GM23338 (cell line): ENCODE measurements at regions not wholly inside any gene's neighbourhood (a gene's known extent, or its start where the extent isn't known, plus 50 kb on each side); places are given as distances from the start of the nearest gene placed in this dataset.

ENCODE experiments used
- ATAC-seq: fragments of 200-7000 bp; cut with Tn5 transposase; 3 replicates; pipeline ENCODE4 v1.9.1; 2020
- DNase-seq: peaks from one replicate; pipeline ENCODE4 v3.0.0-alpha.2; 2015; ENCODE audit warnings: low spot score
- H2AFZ ChIP-seq: fragments of 200-600 bp; sonication (generic); 2 replicates; pipeline ENCODE4 v1.8.0; 2016; ENCODE audit warnings: antibody characterized with exemption, mild to moderate bottlenecking, moderate library complexity
- H3F3A ChIP-seq: fragments of 200-600 bp; sonication (generic); replicated peaks from 2 replicates; pipeline ENCODE4 v1.8.0; 2017; ENCODE audit warnings: antibody characterized with exemption, mixed run types, low read depth
- H3K27ac ChIP-seq: fragments of 200-600 bp; sonication (generic); 2 replicates; pipeline ENCODE4 v1.6.1; 2016; ENCODE audit warnings: low read depth
- H3K27me3 ChIP-seq: fragments of 200-600 bp; sonication (generic); 2 replicates; pipeline ENCODE4 v1.8.0; 2016; ENCODE audit warnings: mild to moderate bottlenecking, mixed run types, moderate library complexity; ENCODE audit not compliant: insufficient read depth
- H3K36me3 ChIP-seq: fragments of 200-600 bp; sonication (generic); 2 replicates; pipeline ENCODE4 v1.8.0; 2016; ENCODE audit warnings: mild to moderate bottlenecking; ENCODE audit not compliant: insufficient read depth
- H3K4me1 ChIP-seq: fragments of 200-600 bp; sonication (generic); 2 replicates; pipeline ENCODE4 v1.8.0; 2016; ENCODE audit warnings: mild to moderate bottlenecking, moderate library complexity; ENCODE audit not compliant: insufficient read depth
- H3K4me2 ChIP-seq: fragments of 200-600 bp; sonication (generic); 2 replicates; pipeline ENCODE4 v1.7.1; 2017; ENCODE audit warnings: mixed run types
- H3K4me3 ChIP-seq: fragments of 200-600 bp; sonication (generic); 2 replicates; pipeline ENCODE4 v1.6.1; 2016; ENCODE audit warnings: mixed run types
- H3K79me2 ChIP-seq: fragments of 200-600 bp; sonication (generic); replicated peaks from 2 replicates; pipeline ENCODE4 v1.8.0; 2017; ENCODE audit warnings: mild to moderate bottlenecking; ENCODE audit not compliant: insufficient read depth
- H3K9me2 ChIP-seq: fragments of 200-600 bp; sonication (generic); 2 replicates; pipeline ENCODE4 v1.8.0; 2017; ENCODE audit not compliant: insufficient read depth
- H4K20me1 ChIP-seq: fragments of 200-600 bp; sonication (generic); replicated peaks from 2 replicates; pipeline ENCODE4 v1.8.0; 2017; ENCODE audit warnings: mild to moderate bottlenecking; ENCODE audit not compliant: insufficient read depth
- H3K27ac Mint-ChIP-seq: 2 replicates; pipeline ENCODE4 v1.8.0; 2020; ENCODE audit warnings: inconsistent platforms, mild to moderate bottlenecking, moderate library complexity, mixed read lengths
- H3K27me3 Mint-ChIP-seq: 3 replicates; pipeline ENCODE4 v1.8.0; 2022; ENCODE audit warnings: low read depth, mild to moderate bottlenecking, moderate library complexity, mixed read lengths, inconsistent platforms; ENCODE audit not compliant: insufficient read depth, poor library complexity
- H3K36me3 Mint-ChIP-seq: 3 replicates; pipeline ENCODE4 v1.8.0; 2021; ENCODE audit warnings: low read depth, mild to moderate bottlenecking, inconsistent platforms, moderate library complexity, mixed read lengths
- H3K4me1 Mint-ChIP-seq: 3 replicates; pipeline ENCODE4 v1.8.0; 2020; ENCODE audit warnings: mild to moderate bottlenecking, inconsistent platforms, mixed read lengths
- H3K4me3 Mint-ChIP-seq: 3 replicates; pipeline ENCODE4 v1.8.0; 2021; ENCODE audit warnings: moderate library complexity, mild to moderate bottlenecking, inconsistent platforms, mixed read lengths
- H3K9me3 Mint-ChIP-seq: 3 replicates; pipeline ENCODE4 v1.8.0; 2020; ENCODE audit warnings: moderate library complexity, mild to moderate bottlenecking, inconsistent platforms, mixed read lengths
- CREB1 ChIP-seq: fragments of 250-450 bp; sonication (Bioruptor Pico); IDR thresholded peaks from 2 replicates; pipeline ENCODE4 v1.5.0; 2020; ENCODE audit warnings: low read depth, mild to moderate bottlenecking, moderate library complexity
- CTCF ChIP-seq, 2 experiments: fragments of 200-600 bp in 1 of 2; sonication (generic) in 1 of 2; conservative IDR thresholded peaks; 2 replicates each; pipeline versions ENCODE4 v1.5.1 to v1.6.1; 2016 to 2017; ENCODE audit warnings: antibody characterized with exemption in 2 of 2, low read depth in 2 of 2, mild to moderate bottlenecking in 2 of 2, moderate library complexity in 1 of 2
- ETS1 ChIP-seq: IDR thresholded peaks from 2 replicates; pipeline ENCODE4 v1.6.1; 2016; ENCODE audit warnings: antibody characterized with exemption
- EZH2 ChIP-seq: fragments of 200-600 bp; sonication (generic); IDR thresholded peaks from one replicate; pipeline ENCODE4 v1.8.0; 2017; ENCODE audit warnings: antibody characterized with exemption, mild to moderate bottlenecking, low read depth; ENCODE audit not compliant: unreplicated experiment
- EZH2phosphoT487 ChIP-seq: fragments of 200-600 bp; sonication (generic); IDR thresholded peaks from one replicate; pipeline ENCODE4 v1.8.1; 2018; ENCODE audit warnings: antibody characterized with exemption; ENCODE audit not compliant: unreplicated experiment
- JUNB ChIP-seq: IDR thresholded peaks from one replicate; pipeline ENCODE4 v1.6.1; 2016; ENCODE audit warnings: antibody characterized with exemption; ENCODE audit not compliant: unreplicated experiment
- NANOG ChIP-seq: IDR thresholded peaks from 2 replicates; pipeline ENCODE4 v1.6.1; 2016; ENCODE audit warnings: antibody characterized with exemption, borderline replicate concordance
- POLR2AphosphoS5 ChIP-seq: IDR thresholded peaks from 2 replicates; pipeline ENCODE4 v1.6.1; 2016; ENCODE audit warnings: antibody characterized with exemption, low read depth
- REST ChIP-seq: IDR thresholded peaks from one replicate; pipeline ENCODE4 v1.6.1; 2018; ENCODE audit warnings: antibody characterized with exemption; ENCODE audit not compliant: unreplicated experiment
- STAT1 ChIP-seq: IDR thresholded peaks from one replicate; pipeline ENCODE4 v1.6.1; 2016; ENCODE audit warnings: antibody characterized with exemption; ENCODE audit not compliant: unreplicated experiment
- ZNF114 ChIP-seq: fragments of 250-450 bp; sonication (Bioruptor Pico); IDR thresholded peaks from 2 replicates; pipeline ENCODE4 v1.5.0; 2020; ENCODE audit warnings: mild to moderate bottlenecking, moderate library complexity
- ZNF331 ChIP-seq: fragments of 250-450 bp; sonication (Bioruptor Pico); IDR thresholded peaks from 2 replicates; pipeline ENCODE4 v1.5.0; 2020; ENCODE audit warnings: low read depth, mild to moderate bottlenecking, moderate library complexity
- ZNF462 ChIP-seq: fragments of 250-450 bp; sonication (Bioruptor Pico); IDR thresholded peaks from 2 replicates; pipeline ENCODE4 v1.5.0; 2020; ENCODE audit warnings: mild to moderate bottlenecking, moderate library complexity

- H3K27ac ChIP-seq, result no peak overlapping the region
- H3F3A ChIP-seq, result no peaks in the 10 kb centered on the region
- TF ChIP-seq POLR2AphosphoS5 (no peak), ZNF331 (CRISPR knock-in tag) (no peak), ZNF462 (CRISPR knock-in tag) (no peak), STAT1 (no peak), ZNF114 (CRISPR knock-in tag) (no peak), ETS1 (no peak), CTCF (conservative IDR thresholded peaks at IDR 0.05; ENCODE audit: low read depth in 2 of 2) (no peak), EZH2 (no peak), NANOG (no peak), CREB1 (no peak), REST (no peak), EZH2phosphoT487 (no peak), JUNB (no peak)
- H3K9me2 ChIP-seq, result 0 out of 2 replicates have a peak, but pooled peaks cover 19% of the 10 kb centered on the region
- Mint-ChIP-seq H3K9me3 (no peaks in the 10 kb centered on the region), H3K4me1 (no peaks in the 10 kb centered on the region), H3K27me3 (no peaks in the 10 kb centered on the region), H3K36me3 (no peaks in the 10 kb centered on the region), H3K4me3 (no peak overlapping the region), H3K27ac (no peak overlapping the region)
- no peak for DNase-seq
- H3K4me2 ChIP-seq, result no peak overlapping the region
- no peak overlapping the region for H3K4me3 ChIP-seq
- no peaks in the 10 kb centered on the region for H3K79me2 ChIP-seq
- no peak overlapping the region for H2AFZ ChIP-seq
- H4K20me1 ChIP-seq, result no peaks in the 10 kb centered on the region
- ATAC-seq, result no peak
- no peaks in the 10 kb centered on the region for H3K27me3 ChIP-seq
- H3K4me1 ChIP-seq, result no peaks in the 10 kb centered on the region
- H3K36me3 ChIP-seq, result no peaks in the 10 kb centered on the region
Measured at GRCh38 chr1:230548357-230548756, 93.9 kb upstream of the COG2 start.
